HPDE6-E6E7 (cell line): ENCODE measurements at regions not wholly inside any gene's neighbourhood (a gene's known extent, or its start where the extent isn't known, plus 50 kb on each side); places are given as distances from the start of the nearest gene placed in this dataset.

Experiments
- DNase-seq: peaks from one replicate; pipeline ENCODE4 v3.0.0; 2011; ENCODE audit warnings: missing footprints; ENCODE audit errors: extremely low spot score

- DNase-seq, result no peak
These were observed 68.3 kb upstream of the OTOS start for GRCh38 chr2:240208631-240209211.

- no peak for DNase-seq
These were observed 69.0 kb upstream of the OTOS start for GRCh38 chr2:240209493-240209892.

DNA sequence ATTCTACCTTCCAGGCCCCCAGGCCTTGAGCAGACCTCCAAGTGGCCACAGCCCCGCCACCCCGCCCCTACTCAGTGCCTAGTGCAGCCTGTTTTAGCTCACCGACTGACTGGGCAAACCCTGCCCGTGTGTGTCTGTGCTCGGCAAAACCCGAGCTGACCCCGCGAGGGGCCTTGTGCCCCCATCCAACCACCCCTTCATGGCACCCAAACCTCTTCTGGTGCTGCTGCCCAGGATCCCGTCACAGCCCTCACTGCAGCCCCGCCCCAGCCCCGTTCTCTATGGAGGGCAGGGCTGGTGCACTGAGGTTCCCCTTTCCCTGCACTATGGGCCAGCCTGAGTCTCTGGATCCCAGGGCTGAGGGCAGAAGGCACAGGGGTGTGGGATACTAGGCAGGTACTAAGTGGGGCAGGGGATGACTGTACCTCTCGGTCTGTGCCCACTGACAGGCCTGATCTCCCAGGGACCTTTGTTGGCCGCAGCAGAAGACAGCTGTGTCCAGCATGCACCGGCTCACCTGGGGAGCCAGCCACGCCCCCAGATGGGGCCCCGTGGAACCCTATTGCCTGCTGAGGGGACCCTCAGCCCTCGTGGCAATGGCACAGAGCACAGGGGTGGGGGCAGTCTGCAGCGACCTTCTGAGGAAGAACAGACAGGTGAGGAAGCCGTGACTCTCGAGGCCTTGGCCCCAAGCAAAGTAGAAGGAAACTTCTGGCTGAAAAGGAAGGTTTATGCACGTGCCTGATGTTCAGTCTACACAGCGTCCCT, 69.9 kb upstream of the OTOS start:
- DNase-seq, result no peak

- DNase-seq, result no peak
These were observed 70.6 kb upstream of the OTOS start for GRCh38 chr2:240211096-240211495.

- DNase-seq, result no peak
These were observed 71.4 kb upstream of the OTOS start for GRCh38 chr2:240211598-240212424.

GRCh38 chr2:240212425-240213225, 72.2 kb upstream of the OTOS start:
- no peak for DNase-seq

DNA sequence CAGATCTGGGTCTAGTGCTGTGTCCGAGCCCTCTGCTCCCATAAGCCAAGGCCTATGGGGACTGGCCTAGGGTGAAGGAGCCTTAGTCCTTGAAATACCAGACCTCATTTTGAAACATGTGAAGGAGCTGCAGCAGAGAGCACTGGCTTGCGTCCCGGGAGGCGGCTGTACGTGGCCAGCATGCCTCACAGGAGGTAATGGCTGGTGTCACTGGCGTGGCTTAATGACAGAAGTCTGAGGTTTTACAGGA, 72.7 kb upstream of the OTOS start:
- DNase-seq, result no peak

- DNase-seq, result no peak
These were observed 73.3 kb upstream of the OTOS start for GRCh38 chr2:240213476-240214421.

DNA sequence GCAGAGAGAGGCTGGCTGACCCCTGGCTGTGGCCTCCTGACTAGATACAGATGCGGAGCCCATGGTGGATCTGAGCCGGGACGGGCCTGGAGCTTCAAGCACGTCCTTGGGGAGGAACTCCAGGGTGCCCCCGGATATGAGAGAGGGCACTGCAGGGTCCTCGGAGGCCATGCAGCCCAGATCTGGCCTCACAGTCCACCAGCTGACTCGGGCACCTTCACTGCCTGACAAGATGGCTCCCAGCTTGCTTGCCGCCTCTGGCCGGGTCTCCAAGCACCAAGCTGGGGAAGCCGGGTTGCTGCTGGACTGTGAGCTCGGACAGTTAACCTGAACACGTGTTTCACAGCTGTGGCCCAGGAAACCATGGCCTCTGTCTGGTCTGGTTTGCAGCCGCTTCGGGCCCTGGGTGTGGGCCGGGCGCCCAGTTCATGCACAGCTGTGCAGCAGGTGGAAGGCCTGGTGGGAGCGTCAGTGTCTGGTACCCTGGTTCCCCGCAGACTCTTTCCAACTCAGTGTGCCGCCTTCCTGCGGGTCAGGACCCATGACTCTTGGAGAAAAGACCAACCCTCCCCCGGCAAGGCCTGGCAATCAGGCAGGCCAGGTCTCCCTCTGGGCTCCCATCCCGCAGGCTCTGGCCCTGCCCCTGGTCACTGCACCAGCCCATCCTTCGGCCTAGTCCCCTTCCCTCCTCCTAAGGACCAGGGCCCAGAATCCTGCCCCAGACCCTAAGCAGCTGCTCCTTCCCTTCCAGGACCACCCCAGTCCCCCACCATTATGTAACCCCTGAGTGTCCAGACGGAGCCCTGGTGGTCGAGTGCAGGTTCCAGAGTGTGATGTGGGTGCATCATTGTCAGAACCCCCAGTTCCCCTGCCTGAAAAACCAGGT, 74.6 kb upstream of the OTOS start:
- DNase-seq, result no peak

- DNase-seq, result no peak
These were observed 75.2 kb upstream of the OTOS start for GRCh38 chr2:240215676-240216051.

DNA sequence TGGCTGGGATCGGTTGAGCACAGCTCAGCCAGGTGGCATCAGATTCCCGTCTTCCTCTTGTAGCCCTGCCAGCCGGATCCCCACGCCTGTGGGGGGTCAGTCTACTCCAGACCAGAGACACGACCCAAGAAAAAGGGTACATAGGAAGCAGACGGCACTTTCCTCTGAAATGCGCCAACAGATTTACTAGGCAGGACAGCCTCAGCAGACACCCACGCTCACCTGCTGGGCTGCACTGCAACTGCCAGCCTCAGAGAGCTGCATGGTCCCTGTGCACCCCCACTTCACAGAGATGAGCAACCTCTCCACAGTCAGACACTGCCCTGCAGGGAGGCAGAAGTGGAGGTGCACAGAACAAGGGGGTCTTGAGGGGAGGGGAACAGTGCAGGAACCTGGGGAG, 75.7 kb upstream of the OTOS start:
- DNase-seq, result no peak

GRCh38 chr2:240217431-240218301, 77.2 kb upstream of the OTOS start:
- no peak for DNase-seq

- no peak for DNase-seq
These were observed 78.9 kb upstream of the OTOS start for GRCh38 chr2:240219208-240219890.

DNA sequence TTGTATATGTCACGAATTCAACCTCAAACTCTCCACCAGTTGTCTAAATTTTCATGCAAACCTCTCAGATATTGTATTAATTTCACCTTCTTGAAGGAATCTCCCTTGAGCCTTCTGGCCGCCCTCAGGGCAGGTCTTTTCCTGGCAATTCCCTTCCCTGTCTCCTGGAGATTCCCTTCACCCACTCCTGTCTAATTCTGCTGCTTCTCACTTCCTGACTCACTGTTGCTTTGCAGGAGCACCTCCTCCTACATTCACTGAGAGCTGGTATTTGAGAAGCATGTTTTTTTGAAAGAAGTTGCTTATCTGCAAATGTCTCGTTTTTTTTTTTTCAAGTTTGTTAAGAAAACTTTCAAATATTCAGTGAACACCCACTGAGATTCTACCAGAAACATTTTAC, 79.9 kb upstream of the OTOS start:
- DNase-seq, result no peak

GRCh38 chr2:240223631-240224030, 83.2 kb upstream of the OTOS start:
- no peak for DNase-seq

GRCh38 chr2:240224676-240225075, 84.2 kb upstream of the OTOS start:
- DNase-seq, result no peak

DNA sequence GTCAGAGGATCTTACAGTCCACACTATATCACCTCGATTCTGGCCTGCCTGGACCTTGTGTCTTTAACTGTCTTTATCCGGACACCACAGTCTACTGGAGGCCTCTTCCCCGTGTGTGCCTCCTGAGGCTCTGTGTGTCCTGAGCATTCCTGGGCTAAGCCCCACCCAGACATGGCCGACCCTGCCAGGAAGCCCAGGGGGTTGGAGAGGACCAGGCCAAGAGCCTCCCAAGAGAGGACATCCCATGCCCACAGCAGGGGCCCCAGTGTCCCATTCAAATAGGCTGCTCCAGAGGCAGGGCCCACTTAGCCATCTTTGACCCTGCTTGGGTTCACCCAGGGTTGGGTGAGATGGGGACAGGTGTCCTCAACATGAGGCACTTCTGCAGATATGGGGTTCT, 84.7 kb upstream of the OTOS start:
- DNase-seq, result no peak

- DNase-seq, result no peak
These were observed 85.4 kb upstream of the OTOS start for GRCh38 chr2:240225660-240226475.
